ENCODE measurements at regions not wholly inside any gene's neighbourhood (a gene's known extent, or its start where the extent isn't known, plus 50 kb on each side); places are given as distances from the start of the nearest gene placed in this dataset.

DNA sequence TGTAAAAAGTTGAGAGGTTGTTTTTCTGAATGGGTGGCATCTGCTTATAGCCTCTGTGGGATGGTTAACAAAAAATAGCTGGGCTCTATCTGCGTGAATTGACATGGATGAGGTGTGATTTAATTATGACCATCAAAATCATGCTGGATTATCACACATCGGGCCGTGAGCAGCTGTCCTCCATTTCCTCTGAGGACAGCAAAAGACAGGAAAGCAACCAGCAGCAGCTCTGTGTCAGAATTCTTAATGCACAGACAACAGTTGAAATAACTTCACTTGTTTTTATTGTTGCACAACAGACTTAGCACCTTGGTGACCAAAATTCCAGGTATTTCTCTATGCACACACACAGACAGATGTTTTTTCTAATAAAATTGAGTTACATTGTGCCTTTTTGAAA, 54.5 kb upstream of the LAPTM5 start:
- H3K14ac ChIP-seq (ENCODE audit: insufficient read depth, low read length), result no peak overlapping the region
- H2BK15ac ChIP-seq (ENCODE audit: low read depth, low read length), result no peak overlapping the region
- no peak overlapping the region for H2AK5ac ChIP-seq (ENCODE audit: insufficient read length, low read length)
- no peaks in the 10 kb centered on the region for H3K9me3 ChIP-seq (ENCODE audit: control insufficient read depth, low read depth, low read length)
- no peak overlapping the region for H3K9ac ChIP-seq (ENCODE audit: extremely low read depth, insufficient read length, low read length)
- no peak overlapping the region for H3K23ac ChIP-seq (ENCODE audit: insufficient read length, low read depth, low read length)
- WGBS (ENCODE audit: extremely low coverage, insufficient read length, low lambda C conversion rate), result no CpG with 5 or more reads among the region's 3 CpGs
- H3K4me2 ChIP-seq (ENCODE audit: insufficient read depth, insufficient read length, low read length), result no peak overlapping the region
- H2BK5ac ChIP-seq (ENCODE audit: insufficient read length, low read length), result no peak overlapping the region
- H4K8ac ChIP-seq (replicated peaks; ENCODE audit: insufficient read length, low read depth, low read length), result no peak overlapping the region
- no peak for DNase-seq
- Mint-ChIP-seq H3K4me1 (peaks cover 44 to 47% of the 10 kb centered on the region in 2 experiments), H3K27me3 (ENCODE audit: low read depth) (peaks cover 1% of the 10 kb centered on the region; the same call in 1 of the 2 replicates), H3K27ac (no peak overlapping the region), H3K9me3 (no peaks in the 10 kb centered on the region; a peak in 1 of 5 replicates), H3K36me3 (ENCODE audit: insufficient read depth in 1 of 3, low read depth in 3 of 3) (no peaks in the 10 kb centered on the region), H3K4me3 (no peak overlapping the region)
- no peaks in the 10 kb centered on the region for H3K23me2 ChIP-seq (ENCODE audit: insufficient read length, low read depth, low read length, poor library complexity, severe bottlenecking)
- H2AFZ ChIP-seq (ENCODE audit: low read length), result no peak overlapping the region
- no peak overlapping the region for H3T11ph ChIP-seq (ENCODE audit: low read length)
- H4K91ac ChIP-seq (ENCODE audit: insufficient read length, low read depth, low read length), result no peak overlapping the region
- H2BK12ac ChIP-seq (ENCODE audit: insufficient read length, low read depth, low read length), result no peak overlapping the region
- H3K27ac ChIP-seq (ENCODE audit: insufficient read length, low read depth, low read length), result no peak overlapping the region
- H2BK120ac ChIP-seq (ENCODE audit: low read depth, low read length, poor library complexity, severe bottlenecking), result no peak overlapping the region
- TF ChIP-seq, protein P1, sequence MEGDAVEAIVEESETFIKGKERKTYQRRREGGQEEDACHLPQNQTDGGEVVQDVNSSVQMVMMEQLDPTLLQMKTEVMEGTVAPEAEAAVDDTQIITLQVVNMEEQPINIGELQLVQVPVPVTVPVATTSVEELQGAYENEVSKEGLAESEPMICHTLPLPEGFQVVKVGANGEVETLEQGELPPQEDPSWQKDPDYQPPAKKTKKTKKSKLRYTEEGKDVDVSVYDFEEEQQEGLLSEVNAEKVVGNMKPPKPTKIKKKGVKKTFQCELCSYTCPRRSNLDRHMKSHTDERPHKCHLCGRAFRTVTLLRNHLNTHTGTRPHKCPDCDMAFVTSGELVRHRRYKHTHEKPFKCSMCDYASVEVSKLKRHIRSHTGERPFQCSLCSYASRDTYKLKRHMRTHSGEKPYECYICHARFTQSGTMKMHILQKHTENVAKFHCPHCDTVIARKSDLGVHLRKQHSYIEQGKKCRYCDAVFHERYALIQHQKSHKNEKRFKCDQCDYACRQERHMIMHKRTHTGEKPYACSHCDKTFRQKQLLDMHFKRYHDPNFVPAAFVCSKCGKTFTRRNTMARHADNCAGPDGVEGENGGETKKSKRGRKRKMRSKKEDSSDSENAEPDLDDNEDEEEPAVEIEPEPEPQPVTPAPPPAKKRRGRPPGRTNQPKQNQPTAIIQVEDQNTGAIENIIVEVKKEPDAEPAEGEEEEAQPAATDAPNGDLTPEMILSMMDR (conservative IDR thresholded peaks at IDR 0.05), result no peak
- no peak overlapping the region for H2BK20ac ChIP-seq (ENCODE audit: low read depth, low read length, poor library complexity, severe bottlenecking)
- no peak overlapping the region for H3K18ac ChIP-seq (ENCODE audit: insufficient read length, low read depth, low read length)
- no peaks in the 10 kb centered on the region for H3K79me1 ChIP-seq (ENCODE audit: insufficient read depth, low read depth, low read length, poor library complexity, severe bottlenecking)
- no peaks in the 10 kb centered on the region for H3K27me3 ChIP-seq (ENCODE audit: insufficient read depth, low read length)
- no peaks in the 10 kb centered on the region for H3K79me2 ChIP-seq (ENCODE audit: insufficient read depth, low read length)
- H4K5ac ChIP-seq (ENCODE audit: insufficient read length, low read depth, low read length), result no peak overlapping the region
- H4K20me1 ChIP-seq (ENCODE audit: control insufficient read depth, insufficient read depth, insufficient read length), result no peaks in the 10 kb centered on the region
- H3K4ac ChIP-seq (ENCODE audit: low read depth, low read length), result no peak overlapping the region
- H3K56ac ChIP-seq (ENCODE audit: insufficient read length, low read depth, low read length), result no peak overlapping the region
- peaks cover 13% of the 10 kb centered on the region; the same call in 1 of the 2 replicates for H3K4me1 ChIP-seq (ENCODE audit: insufficient read depth, low read length)

Data from H9 (cell line).